ENCODE measurements at regions not wholly inside any gene's neighbourhood (a gene's known extent, or its start where the extent isn't known, plus 50 kb on each side); places are given as distances from the start of the nearest gene placed in this dataset.

DNA sequence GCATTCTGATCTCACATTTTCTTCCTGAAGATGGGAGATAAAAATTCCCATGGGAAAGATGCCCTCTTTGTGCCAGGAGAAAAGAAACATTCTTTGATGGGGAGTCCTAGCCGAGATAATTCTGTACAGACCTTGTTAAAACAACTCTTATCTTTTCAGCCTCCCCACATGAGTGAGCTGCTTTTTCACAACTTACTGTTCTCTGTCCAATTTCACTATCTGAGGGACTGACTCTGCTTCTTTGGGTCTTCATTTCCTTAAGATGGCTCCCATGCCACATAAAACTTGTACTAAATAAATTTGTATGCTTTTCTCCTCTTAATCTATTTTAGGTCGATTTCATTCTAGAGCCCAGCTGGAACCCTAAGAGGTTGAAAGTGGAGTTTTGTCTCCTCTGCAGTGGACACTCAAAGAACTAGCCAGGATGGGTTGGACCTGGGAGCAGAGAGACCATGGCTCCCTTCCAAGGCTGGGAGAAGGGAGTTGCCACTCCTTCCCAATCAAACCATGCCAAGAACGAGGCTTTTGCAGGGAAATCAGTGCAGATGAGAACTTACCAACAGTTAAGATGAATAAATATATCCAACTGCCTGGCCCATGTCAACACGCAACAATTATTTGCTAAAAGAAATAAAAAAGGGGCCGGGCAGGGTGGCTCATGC lies 285.8 kb upstream of the SULF2 start:
- H3K27ac ChIP-seq (ENCODE audit: low read length): no peak overlapping the region
- TF ChIP-seq, protein P1, sequence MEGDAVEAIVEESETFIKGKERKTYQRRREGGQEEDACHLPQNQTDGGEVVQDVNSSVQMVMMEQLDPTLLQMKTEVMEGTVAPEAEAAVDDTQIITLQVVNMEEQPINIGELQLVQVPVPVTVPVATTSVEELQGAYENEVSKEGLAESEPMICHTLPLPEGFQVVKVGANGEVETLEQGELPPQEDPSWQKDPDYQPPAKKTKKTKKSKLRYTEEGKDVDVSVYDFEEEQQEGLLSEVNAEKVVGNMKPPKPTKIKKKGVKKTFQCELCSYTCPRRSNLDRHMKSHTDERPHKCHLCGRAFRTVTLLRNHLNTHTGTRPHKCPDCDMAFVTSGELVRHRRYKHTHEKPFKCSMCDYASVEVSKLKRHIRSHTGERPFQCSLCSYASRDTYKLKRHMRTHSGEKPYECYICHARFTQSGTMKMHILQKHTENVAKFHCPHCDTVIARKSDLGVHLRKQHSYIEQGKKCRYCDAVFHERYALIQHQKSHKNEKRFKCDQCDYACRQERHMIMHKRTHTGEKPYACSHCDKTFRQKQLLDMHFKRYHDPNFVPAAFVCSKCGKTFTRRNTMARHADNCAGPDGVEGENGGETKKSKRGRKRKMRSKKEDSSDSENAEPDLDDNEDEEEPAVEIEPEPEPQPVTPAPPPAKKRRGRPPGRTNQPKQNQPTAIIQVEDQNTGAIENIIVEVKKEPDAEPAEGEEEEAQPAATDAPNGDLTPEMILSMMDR (IDR thresholded peaks at IDR 0.05; ENCODE audit: borderline replicate concordance, extremely low read depth, low read length, poor library complexity, severe bottlenecking): no peak
- TF ChIP-seq EZH2 (IDR thresholded peaks at IDR 0.05; ENCODE audit: borderline replicate concordance, low read depth, low read length, severe bottlenecking): no peak

DNA sequence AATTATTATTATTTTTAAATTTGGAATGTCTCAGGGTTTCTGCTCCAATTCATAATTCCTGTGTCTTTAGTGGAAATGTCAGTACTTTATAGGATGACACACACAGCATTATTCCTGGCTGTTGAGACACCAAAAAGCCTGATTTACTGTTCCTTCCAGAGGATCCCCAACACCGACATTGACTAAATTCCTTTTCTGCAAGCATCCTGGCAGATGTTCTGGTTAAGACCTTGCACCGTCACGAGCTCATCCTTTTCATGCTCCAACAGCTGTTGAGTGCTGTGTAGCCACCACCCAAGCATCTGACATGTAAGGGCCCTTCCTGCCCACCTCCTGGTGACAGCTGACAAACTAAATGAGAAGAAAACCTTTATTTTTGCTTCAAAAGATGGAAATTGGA lies 284.3 kb upstream of the SULF2 start:
- Histone ChIP-seq H3K9ac (ENCODE audit: low read depth, low read length) (no peak overlapping the region), H3K9me3 (ENCODE audit: insufficient read depth, low read length, severe bottlenecking) (no peaks in the 10 kb centered on the region), H3K79me2 (ENCODE audit: insufficient read depth, low read length) (no peaks in the 10 kb centered on the region), H3K36me3 (ENCODE audit: insufficient read depth, low read length) (no peaks in the 10 kb centered on the region), H3K4me1 (ENCODE audit: insufficient read depth, low read length) (peaks cover 19% of the 10 kb centered on the region), H3K27me3 (ENCODE audit: insufficient read depth, low read length, poor library complexity) (no peaks in the 10 kb centered on the region), H2AFZ (ENCODE audit: low read depth, low read length) (no peak overlapping the region), H3K4me3 (ENCODE audit: low read depth in 1 of 2, low read length in 2 of 2) (no peak overlapping the region), H4K20me1 (ENCODE audit: insufficient read depth, low read length) (no peaks in the 10 kb centered on the region), H3K4me2 (ENCODE audit: insufficient read depth, low read length) (no peak overlapping the region), H3K27ac (ENCODE audit: low read length) (no peak overlapping the region)
- no peak for DNase-seq
- no peak for ATAC-seq (ENCODE audit: insufficient read depth, low read depth)
- TF ChIP-seq EZH2 (IDR thresholded peaks at IDR 0.05; ENCODE audit: borderline replicate concordance, low read depth, low read length, severe bottlenecking): no peak
- TF ChIP-seq, protein P1 (IDR thresholded peaks at IDR 0.05; ENCODE audit: borderline replicate concordance, extremely low read depth, low read length, poor library complexity, severe bottlenecking): no peak

More for the DNA sequence above, 285.8 kb upstream of the SULF2 start:
- ATAC-seq (ENCODE audit: insufficient read depth, low read depth) (no peak), DNase-seq (no peak)
- Histone ChIP-seq H3K9ac (ENCODE audit: low read depth, low read length) (no peak overlapping the region), H2AFZ (ENCODE audit: low read depth, low read length) (no peak overlapping the region), H3K36me3 (ENCODE audit: insufficient read depth, low read length) (no peaks in the 10 kb centered on the region), H3K4me1 (ENCODE audit: insufficient read depth, low read length) (peaks cover 19% of the 10 kb centered on the region), H3K9me3 (ENCODE audit: insufficient read depth, low read length, severe bottlenecking) (no peaks in the 10 kb centered on the region), H3K27me3 (ENCODE audit: insufficient read depth, low read length, poor library complexity) (no peaks in the 10 kb centered on the region), H3K4me3 (ENCODE audit: low read depth in 1 of 2, low read length in 2 of 2) (no peak overlapping the region), H3K79me2 (ENCODE audit: insufficient read depth, low read length) (no peaks in the 10 kb centered on the region), H4K20me1 (ENCODE audit: insufficient read depth, low read length) (no peaks in the 10 kb centered on the region), H3K4me2 (ENCODE audit: insufficient read depth, low read length) (no peak overlapping the region)

DNA sequence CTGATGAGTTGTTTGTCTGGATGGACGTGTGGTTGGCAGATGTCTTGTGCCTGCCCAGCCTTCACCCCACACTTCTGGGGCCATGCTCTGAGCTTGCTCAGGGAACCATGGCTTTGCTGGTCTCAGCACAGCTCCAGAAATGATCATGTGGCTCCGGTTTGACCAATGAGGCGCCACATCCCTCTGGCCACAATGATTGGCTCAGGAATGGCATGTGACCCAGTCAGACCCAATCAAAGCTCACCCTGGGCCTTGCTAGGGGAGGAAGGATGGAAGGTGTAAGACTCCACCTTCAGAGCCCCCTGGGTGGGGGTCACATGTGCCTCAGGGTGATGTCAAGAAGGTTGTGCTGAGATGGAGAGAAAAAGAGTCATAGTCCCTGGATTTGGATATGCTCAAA lies 281.6 kb upstream of the SULF2 start:
- no peak overlapping the region for H3K27ac ChIP-seq (ENCODE audit: low read length)
- H3K4me3 ChIP-seq (ENCODE audit: low read depth in 1 of 2, low read length in 2 of 2): no peak overlapping the region
- H3K4me2 ChIP-seq (ENCODE audit: insufficient read depth, low read length): no peak overlapping the region
- no peaks in the 10 kb centered on the region for H3K4me1 ChIP-seq (ENCODE audit: insufficient read depth, low read length)
- H4K20me1 ChIP-seq (ENCODE audit: insufficient read depth, low read length): no peaks in the 10 kb centered on the region
- no peaks in the 10 kb centered on the region for H3K79me2 ChIP-seq (ENCODE audit: insufficient read depth, low read length)
- DNase-seq: no peak
- no peaks in the 10 kb centered on the region for H3K36me3 ChIP-seq (ENCODE audit: insufficient read depth, low read length)
- TF ChIP-seq, protein P1 (IDR thresholded peaks at IDR 0.05; ENCODE audit: borderline replicate concordance, extremely low read depth, low read length, poor library complexity, severe bottlenecking): no peak
- no peak for TF ChIP-seq EZH2 (IDR thresholded peaks at IDR 0.05; ENCODE audit: borderline replicate concordance, low read depth, low read length, severe bottlenecking)
- H3K9ac ChIP-seq (ENCODE audit: low read depth, low read length): no peak overlapping the region
- H3K9me3 ChIP-seq (ENCODE audit: insufficient read depth, low read length, severe bottlenecking): no peaks in the 10 kb centered on the region
- no peak for ATAC-seq (ENCODE audit: insufficient read depth, low read depth)
- no peak overlapping the region for H2AFZ ChIP-seq (ENCODE audit: low read depth, low read length)
- no peaks in the 10 kb centered on the region for H3K27me3 ChIP-seq (ENCODE audit: insufficient read depth, low read length, poor library complexity)
